Activated CD4-positive, alpha-beta T cell treated with anti-CD3 and anti-CD28 coated beads, Interleukin-2, amount 10 ng/mL, durations not matched to agents 7 days and 5 days (primary cell): ENCODE measurements at regions not wholly inside any gene's neighbourhood (a gene's known extent, or its start where the extent isn't known, plus 50 kb on each side); places are given as distances from the start of the nearest gene placed in this dataset.

Experiments used
- CTCF ChIA-PET: fragments of 350-600 bp; sonication (Branson Sonifier 250); formaldehyde crosslinking; loops from one replicate; lab custom pipeline; 2021; ENCODE audit warnings: antibody characterized with exemption; lab: Charles Lee
- POLR2A ChIA-PET: fragments of 350-600 bp; sonication (Branson Sonifier 250); formaldehyde crosslinking; loops from one replicate; lab custom pipeline; 2021; ENCODE audit warnings: antibody characterized with exemption; lab: Charles Lee
- DNase-seq: peaks from one replicate; pipeline ENCODE4 v3.0.0-alpha.2; 2020
- H3K27ac Mint-ChIP-seq: one replicate; pipeline ENCODE4 v1.8.0; 2021; ENCODE audit warnings: mild to moderate bottlenecking, moderate library complexity, mixed read lengths
- H3K27me3 Mint-ChIP-seq: one replicate; pipeline ENCODE4 v1.8.0; 2021; ENCODE audit warnings: mixed read lengths
- H3K36me3 Mint-ChIP-seq: one replicate; pipeline ENCODE4 v1.8.0; 2021; ENCODE audit warnings: low read depth, mixed read lengths
- H3K4me1 Mint-ChIP-seq: one replicate; pipeline ENCODE4 v1.8.0; 2021; ENCODE audit warnings: mixed read lengths
- H3K4me3 Mint-ChIP-seq: one replicate; pipeline ENCODE4 v1.8.0; 2021; ENCODE audit warnings: mild to moderate bottlenecking, moderate library complexity, mixed read lengths
- H3K9me3 Mint-ChIP-seq: one replicate; pipeline ENCODE4 v1.8.0; 2021; ENCODE audit warnings: mixed read lengths

- POLR2A ChIA-PET: no interaction called here
- peaks cover 2% of the 10 kb centered on the region for H3K9me3 Mint-ChIP-seq
- H3K4me1 Mint-ChIP-seq: no peaks in the 10 kb centered on the region
- H3K36me3 Mint-ChIP-seq: no peaks in the 10 kb centered on the region
- no peak overlapping the region for H3K27ac Mint-ChIP-seq
- no peak for DNase-seq
- CTCF ChIA-PET: no interaction called here
- H3K4me3 Mint-ChIP-seq: no peak overlapping the region
- H3K27me3 Mint-ChIP-seq: peaks cover 7% of the 10 kb centered on the region
These were observed 242.9 kb downstream of the LPIN1 start for GRCh38 chr2:11989354-11989703.

DNA sequence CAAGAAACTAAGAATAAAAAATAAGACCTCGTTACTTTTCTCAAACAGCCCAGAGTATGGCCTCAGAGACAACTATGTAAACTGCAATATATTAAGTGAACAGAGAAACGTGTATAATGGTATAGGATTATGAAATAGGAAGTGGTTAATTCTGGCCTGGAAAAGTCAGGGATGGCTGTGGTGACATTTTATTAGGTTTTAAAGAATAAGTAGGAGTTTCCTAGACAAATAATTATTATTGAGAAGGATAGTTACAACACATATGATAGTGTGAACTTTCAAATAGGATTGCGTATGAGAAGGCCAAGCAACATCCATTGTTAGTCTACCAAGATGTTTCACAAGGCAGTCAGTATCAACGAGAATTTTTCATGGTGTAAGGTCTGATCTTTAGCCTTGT lies 244.1 kb downstream of the LPIN1 start:
- ChIA-PET CTCF (no interaction called here), POLR2A (no interaction called here)
- Mint-ChIP-seq H3K27me3 (peaks cover 7% of the 10 kb centered on the region), H3K36me3 (no peaks in the 10 kb centered on the region), H3K27ac (no peak overlapping the region), H3K4me1 (no peaks in the 10 kb centered on the region), H3K4me3 (no peak overlapping the region), H3K9me3 (peaks cover 8% of the 10 kb centered on the region)
- no peak for DNase-seq

DNA sequence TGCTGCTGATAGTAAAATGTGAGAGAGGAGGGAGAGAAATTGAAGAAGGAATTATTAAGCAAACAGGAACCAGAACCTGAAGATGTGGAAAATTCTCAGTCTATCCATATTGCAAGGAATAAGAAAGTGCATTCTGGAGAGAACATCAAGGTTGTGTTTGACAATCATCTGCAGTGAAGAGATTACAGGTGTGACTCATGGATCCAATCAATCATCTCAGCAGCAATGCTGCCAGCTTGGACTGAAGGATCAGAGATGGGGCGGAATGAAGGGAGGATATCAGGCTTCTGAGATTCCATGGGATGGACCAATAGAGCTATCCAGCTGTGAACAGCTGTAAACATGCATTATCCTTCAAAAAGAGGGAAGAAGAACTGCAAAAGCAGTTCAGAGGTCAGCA lies 247.3 kb downstream of the LPIN1 start:
- POLR2A ChIA-PET: no interaction called here
- Mint-ChIP-seq H3K36me3 (no peaks in the 10 kb centered on the region), H3K4me3 (no peak overlapping the region), H3K27me3 (peaks cover 11% of the 10 kb centered on the region), H3K9me3 (peaks cover 11% of the 10 kb centered on the region), H3K4me1 (peaks cover 4% of the 10 kb centered on the region), H3K27ac (no peak overlapping the region)
- CTCF ChIA-PET: interaction anchor here (1.3 kb wide), 1 partner anchor 13 kb away, joined by 5 read pairs; no protein-coding TSS in a partner anchor
- no peak for DNase-seq

- ChIA-PET POLR2A (no interaction called here), CTCF (no interaction called here)
- H3K27me3 Mint-ChIP-seq: peaks cover 16% of the 10 kb centered on the region
- no peak overlapping the region for H3K4me3 Mint-ChIP-seq
- peaks cover 4% of the 10 kb centered on the region for H3K4me1 Mint-ChIP-seq
- peaks cover 11% of the 10 kb centered on the region for H3K9me3 Mint-ChIP-seq
- no peaks in the 10 kb centered on the region for H3K36me3 Mint-ChIP-seq
- no peak overlapping the region for H3K27ac Mint-ChIP-seq
- no peak for DNase-seq
These were observed 249.0 kb downstream of the LPIN1 start for GRCh38 chr2:11995456-11995855.

- Mint-ChIP-seq H3K4me1 (peaks cover 4% of the 10 kb centered on the region), H3K27me3 (peaks cover 21% of the 10 kb centered on the region), H3K9me3 (peaks cover 11% of the 10 kb centered on the region), H3K4me3 (no peak overlapping the region), H3K27ac (no peak overlapping the region), H3K36me3 (no peaks in the 10 kb centered on the region)
- DNase-seq: no peak
- ChIA-PET CTCF (no interaction called here), POLR2A (no interaction called here)
These were observed 250.2 kb downstream of the LPIN1 start for GRCh38 chr2:11996618-11997017.

DNA sequence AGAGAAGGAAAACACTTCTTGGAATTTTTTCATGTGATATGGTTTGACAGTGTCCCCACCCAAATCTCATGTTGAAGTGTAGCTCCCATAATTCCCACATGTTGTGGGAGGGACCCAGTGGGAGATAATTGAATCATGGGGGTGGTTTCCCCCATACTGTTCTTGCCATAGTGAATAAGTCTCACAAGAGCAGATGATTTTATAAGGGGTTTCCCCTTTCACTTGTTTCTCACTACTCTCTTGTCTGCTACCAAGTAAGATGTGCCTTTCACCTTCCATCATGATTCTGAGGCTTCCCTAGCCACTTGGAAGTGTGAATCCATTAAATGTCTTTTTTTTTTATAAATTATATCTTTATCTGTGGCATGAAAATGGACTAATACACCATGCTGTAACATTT lies 250.7 kb downstream of the LPIN1 start:
- H3K27me3 Mint-ChIP-seq: peaks cover 21% of the 10 kb centered on the region
- ChIA-PET CTCF (no interaction called here), POLR2A (no interaction called here)

DNA sequence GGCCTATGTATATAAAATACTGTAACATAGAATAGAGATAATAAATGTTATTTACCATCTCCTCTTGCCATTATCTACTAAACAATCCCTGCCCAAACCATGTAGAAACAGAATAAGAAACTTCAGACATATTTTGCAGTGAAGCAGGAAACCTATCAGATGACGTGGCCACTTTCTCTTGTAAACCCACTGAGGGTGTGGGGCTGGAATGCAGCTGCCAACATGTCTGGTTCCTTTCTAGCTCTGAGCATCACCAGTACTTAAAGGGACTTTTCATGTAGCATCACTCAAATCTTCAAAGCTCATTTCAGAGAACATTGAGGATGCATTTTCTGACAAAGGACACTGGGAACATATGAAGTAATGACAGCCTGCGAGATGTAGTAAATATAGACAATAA lies 251.8 kb downstream of the LPIN1 start:
- Mint-ChIP-seq H3K36me3 (no peaks in the 10 kb centered on the region), H3K9me3 (peaks cover 12% of the 10 kb centered on the region), H3K4me1 (peaks cover 4% of the 10 kb centered on the region), H3K27ac (no peak overlapping the region), H3K4me3 (no peak overlapping the region), H3K27me3 (peaks cover 28% of the 10 kb centered on the region)
- DNase-seq: no peak
- CTCF ChIA-PET: no interaction called here
- POLR2A ChIA-PET: no interaction called here

More for the DNA sequence above, 250.7 kb downstream of the LPIN1 start:
- no peak for DNase-seq
- H3K36me3 Mint-ChIP-seq: no peaks in the 10 kb centered on the region
- H3K4me1 Mint-ChIP-seq: peaks cover 4% of the 10 kb centered on the region
- peaks cover 11% of the 10 kb centered on the region for H3K9me3 Mint-ChIP-seq
- H3K27ac Mint-ChIP-seq: no peak overlapping the region
- no peak overlapping the region for H3K4me3 Mint-ChIP-seq

DNA sequence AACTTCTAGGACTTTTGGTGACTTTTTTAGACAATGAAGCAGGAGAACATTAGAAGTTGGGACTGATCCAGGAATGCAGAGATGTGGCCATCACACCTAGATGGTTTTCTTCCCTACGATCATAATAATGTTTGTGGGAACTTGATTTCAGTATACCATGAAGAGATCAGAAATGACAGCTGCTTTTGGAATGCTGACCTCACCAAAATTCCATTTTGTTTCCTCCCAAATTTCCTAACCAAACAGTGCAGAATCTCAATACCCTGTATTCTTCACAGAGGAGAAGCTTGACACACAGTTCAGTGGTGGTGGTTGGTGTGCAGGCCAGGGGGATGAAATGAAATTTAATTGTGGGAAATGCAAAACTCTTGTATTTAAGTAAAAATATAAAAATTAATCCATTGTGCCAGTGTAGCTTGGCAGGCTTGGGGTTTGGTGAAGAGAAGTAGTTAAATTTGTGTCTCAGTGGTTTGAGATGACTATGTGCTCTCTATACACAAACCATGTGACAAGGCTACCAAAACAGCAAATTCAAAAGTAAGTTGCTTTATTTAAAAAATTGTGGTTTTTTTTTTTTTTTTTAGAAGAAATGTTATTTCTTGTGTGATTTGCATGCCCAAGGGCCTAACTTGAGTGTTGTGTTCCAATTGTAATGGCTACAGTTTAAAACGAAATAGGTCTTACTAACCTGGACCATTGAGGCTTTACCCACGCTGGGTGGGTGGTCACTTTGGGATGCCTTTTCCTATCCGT lies 252.4 kb downstream of the LPIN1 start:
- Mint-ChIP-seq H3K4me1 (peaks cover 4% of the 10 kb centered on the region), H3K27ac (no peak overlapping the region), H3K27me3 (peaks cover 25% of the 10 kb centered on the region), H3K36me3 (no peaks in the 10 kb centered on the region), H3K9me3 (peaks cover 10% of the 10 kb centered on the region), H3K4me3 (no peak overlapping the region)
- ChIA-PET CTCF (no interaction called here), POLR2A (no interaction called here)
- DNase-seq: no peak

DNA sequence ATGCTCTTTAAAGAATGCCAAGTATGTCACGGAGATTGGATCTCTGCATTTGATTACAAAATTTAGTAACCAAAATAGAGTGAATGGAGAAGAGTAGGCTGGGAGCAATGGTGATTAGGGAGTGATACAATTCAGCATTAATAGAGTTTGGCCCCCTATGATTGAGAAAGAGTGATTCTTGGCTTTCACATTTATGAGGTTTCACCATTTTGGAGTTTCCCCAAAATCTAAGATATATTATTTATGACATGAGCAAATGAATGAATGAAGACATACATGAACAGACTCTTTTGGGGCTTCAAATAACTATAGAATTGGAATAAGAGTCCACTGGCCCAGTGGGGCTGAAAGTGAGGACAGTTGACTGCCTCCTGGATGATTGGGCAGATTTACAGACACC lies 255.2 kb downstream of the LPIN1 start:
- Mint-ChIP-seq H3K9me3 (peaks cover 4% of the 10 kb centered on the region), H3K36me3 (no peaks in the 10 kb centered on the region), H3K4me1 (peaks cover 25% of the 10 kb centered on the region), H3K27me3 (peaks cover 36% of the 10 kb centered on the region), H3K4me3 (no peak overlapping the region), H3K27ac (no peak overlapping the region)
- no peak for DNase-seq
- ChIA-PET CTCF (no interaction called here), POLR2A (no interaction called here)

GRCh38 chr2:12002215-12002614 lies 255.8 kb downstream of the LPIN1 start:
- ChIA-PET CTCF (no interaction called here), POLR2A (no interaction called here)
- H3K27ac Mint-ChIP-seq: no peak overlapping the region
- no peak overlapping the region for H3K4me3 Mint-ChIP-seq
- no peaks in the 10 kb centered on the region for H3K36me3 Mint-ChIP-seq
- H3K27me3 Mint-ChIP-seq: peaks cover 38% of the 10 kb centered on the region
- peaks cover 25% of the 10 kb centered on the region for H3K4me1 Mint-ChIP-seq
- peaks cover 4% of the 10 kb centered on the region for H3K9me3 Mint-ChIP-seq
- DNase-seq: no peak

GRCh38 chr2:12004713-12005112 lies 258.3 kb downstream of the LPIN1 start:
- Mint-ChIP-seq H3K4me3 (no peak overlapping the region), H3K4me1 (peaks cover 23% of the 10 kb centered on the region), H3K9me3 (peaks cover 2% of the 10 kb centered on the region), H3K27me3 (peaks cover 41% of the 10 kb centered on the region), H3K27ac (no peak overlapping the region), H3K36me3 (no peaks in the 10 kb centered on the region)
- ChIA-PET CTCF (no interaction called here), POLR2A (no interaction called here)
- DNase-seq: no peak

- peaks cover 23% of the 10 kb centered on the region for H3K4me1 Mint-ChIP-seq
- no peaks in the 10 kb centered on the region for H3K36me3 Mint-ChIP-seq
- DNase-seq: peak; percentile 53
- CTCF ChIA-PET: interaction anchor here (0.6 to 1.7 kb wide), 2 partner anchors 12 to 67 kb away, joined by 3 to 5 read pairs; no protein-coding TSS in a partner anchor
- POLR2A ChIA-PET: interaction anchor here (0.6 kb wide), 1 partner anchor 651 kb away, joined by 4 read pairs; no protein-coding TSS in a partner anchor
- H3K27ac Mint-ChIP-seq: no peak overlapping the region
- no peak overlapping the region for H3K4me3 Mint-ChIP-seq
- peaks cover 43% of the 10 kb centered on the region for H3K27me3 Mint-ChIP-seq
- H3K9me3 Mint-ChIP-seq: peaks cover 2% of the 10 kb centered on the region
These were observed 259.7 kb downstream of the LPIN1 start for GRCh38 chr2:12005886-12006681.

DNA sequence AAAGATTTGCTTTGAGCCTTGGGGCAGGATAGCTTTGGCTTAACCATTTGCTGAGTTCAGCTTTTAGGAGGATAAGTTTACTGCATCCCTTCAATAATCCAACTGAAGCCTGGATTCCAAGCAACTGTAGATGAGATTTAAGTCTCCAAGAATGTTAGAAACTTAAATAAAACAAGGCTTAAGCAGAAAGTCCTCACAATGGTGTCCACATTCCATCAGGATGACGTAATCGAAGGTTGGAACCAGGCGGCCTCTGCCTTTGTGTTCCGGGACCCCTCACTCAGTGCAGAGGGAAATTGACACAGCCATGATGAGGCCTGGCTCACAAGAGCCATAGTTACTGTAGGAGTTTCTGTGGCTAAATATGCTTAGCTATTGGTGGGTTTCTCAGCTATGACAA lies 260.4 kb downstream of the LPIN1 start:
- Mint-ChIP-seq H3K36me3 (no peaks in the 10 kb centered on the region), H3K4me1 (peaks cover 23% of the 10 kb centered on the region), H3K27me3 (peaks cover 44% of the 10 kb centered on the region), H3K9me3 (peaks cover 2% of the 10 kb centered on the region), H3K4me3 (no peak overlapping the region), H3K27ac (no peak overlapping the region)
- POLR2A ChIA-PET: no interaction called here
- CTCF ChIA-PET: interaction anchor here (1.7 kb wide), 1 partner anchor 13 kb away, joined by 5 read pairs; no protein-coding TSS in a partner anchor
- DNase-seq: no peak
